GM21717 (cell line): ENCODE measurements at regions not wholly inside any gene's neighbourhood (a gene's known extent, or its start where the extent isn't known, plus 50 kb on each side); places are given as distances from the start of the nearest gene placed in this dataset.

ENCODE experiments used
- ATAC-seq: cut with Tn5 transposase; IDR thresholded peaks from one replicate; pipeline ENCODE4 v1.9.1; 2021; ENCODE audit warnings: mild to moderate bottlenecking, moderate library complexity; ENCODE audit not compliant: unreplicated experiment

DNA sequence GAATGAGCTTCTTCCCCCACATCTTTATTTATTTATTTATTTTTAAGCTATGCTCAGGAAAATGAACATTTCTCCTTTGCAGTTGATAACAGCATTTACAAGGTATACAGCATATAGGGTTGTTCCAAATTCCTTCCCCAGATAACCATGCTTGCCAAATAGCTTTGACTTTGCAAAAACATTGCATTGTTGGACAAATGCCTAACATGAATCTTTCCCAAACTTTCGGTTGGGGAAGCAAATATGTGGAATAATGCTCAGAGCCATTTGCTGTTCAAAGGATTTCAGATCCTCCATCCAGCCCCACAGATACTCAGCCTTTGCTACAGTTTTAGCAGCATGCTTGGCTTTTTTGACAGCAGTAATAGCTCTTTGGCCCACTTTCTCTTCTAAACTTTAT is 127.2 kb upstream of the AGA start:
- no peak for ATAC-seq

DNA sequence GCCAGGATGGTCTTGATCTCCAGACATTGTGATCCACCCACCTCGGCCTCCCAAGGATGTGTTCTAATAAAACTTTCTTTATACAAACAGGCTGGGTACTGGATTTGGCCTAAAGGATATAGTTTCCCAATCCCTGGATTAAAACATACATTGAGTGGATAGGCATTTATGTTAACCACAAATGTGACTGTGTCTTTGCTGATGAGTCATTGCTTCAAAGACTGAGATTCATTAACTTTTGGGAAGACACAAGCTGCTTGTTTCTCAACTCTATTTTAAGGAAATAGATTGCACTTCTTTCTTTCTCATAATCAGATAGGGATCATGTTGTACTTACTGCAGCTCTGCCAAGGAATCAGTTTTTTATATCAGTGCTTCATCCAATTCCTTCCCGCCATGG is 131.3 kb upstream of the AGA start:
- ATAC-seq = no peak

DNA sequence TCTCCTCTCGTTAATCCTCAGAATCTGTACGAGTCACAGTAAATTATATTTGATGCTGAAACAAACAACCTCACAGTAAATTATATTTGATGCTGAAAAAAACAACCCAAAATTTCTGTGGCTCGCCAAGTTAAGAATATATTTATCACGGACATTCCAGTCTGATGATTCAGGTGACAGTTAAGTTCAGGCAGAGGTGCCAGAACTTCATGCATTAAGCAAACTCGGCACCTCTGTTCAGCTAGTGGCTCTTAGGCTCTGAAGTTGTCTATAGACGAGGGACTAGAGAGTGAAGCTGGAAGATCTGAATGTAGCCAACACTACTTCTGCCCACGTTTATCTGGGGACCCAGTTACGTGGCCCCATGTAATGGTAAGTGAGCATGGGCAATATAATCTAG is 132.2 kb upstream of the AGA start:
- ATAC-seq = no peak

DNA sequence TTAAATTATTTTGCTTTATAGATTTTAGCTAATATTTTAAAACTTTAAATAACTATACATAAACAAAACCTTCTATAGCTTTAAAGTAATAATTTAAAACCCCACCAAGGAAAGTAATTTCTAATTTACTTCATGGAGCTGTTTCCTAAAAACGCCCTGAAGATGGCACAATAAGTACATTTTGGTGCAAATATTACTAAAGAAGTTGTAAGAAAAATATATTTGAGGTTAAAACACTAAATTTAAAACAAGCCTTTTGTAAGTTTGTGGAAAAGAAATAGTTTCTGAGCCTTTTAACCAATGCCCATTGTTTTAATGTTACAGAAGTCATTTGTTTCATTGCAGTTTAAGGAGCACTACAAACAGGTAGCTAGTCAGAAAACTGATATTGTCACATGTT is 137.4 kb upstream of the AGA start:
- no peak for ATAC-seq

DNA sequence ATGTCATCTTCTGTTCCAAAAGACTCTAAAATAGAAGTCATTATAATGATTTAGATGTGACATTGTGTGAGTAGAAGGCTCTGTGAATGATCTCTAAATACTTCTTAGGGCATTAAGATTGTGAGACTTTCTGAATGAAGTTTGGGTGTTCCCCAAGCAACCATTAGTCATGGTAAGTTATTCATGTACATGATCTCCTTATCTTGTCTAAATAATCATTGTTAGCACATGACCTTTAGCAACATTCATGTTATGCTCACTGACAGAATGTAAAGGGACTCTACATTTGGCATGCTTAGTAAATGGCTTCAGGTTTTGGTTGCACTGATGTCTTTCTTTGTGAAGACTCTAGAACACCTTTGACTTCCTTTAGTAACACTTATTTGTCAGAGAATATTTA is 140.8 kb upstream of the AGA start:
- ATAC-seq = no peak

DNA sequence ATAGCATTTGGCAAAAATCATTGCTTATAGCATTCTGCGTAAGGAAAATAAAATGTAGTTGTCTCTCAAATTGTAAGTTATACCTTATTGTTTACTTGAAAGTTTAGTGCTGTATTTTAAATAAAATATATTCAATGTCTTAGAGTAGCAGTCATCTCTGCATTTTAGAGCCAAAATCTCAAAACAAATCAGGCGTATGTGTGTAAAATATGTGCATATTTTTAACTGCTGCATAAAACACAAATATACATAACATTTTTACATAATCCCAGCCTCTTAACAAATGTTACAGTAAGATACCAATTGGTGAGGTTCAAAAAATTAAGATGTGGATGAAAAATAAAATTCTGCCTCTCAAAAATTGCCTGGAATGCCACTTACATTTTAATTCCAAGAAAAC is 145.8 kb upstream of the AGA start:
- no peak for ATAC-seq

DNA sequence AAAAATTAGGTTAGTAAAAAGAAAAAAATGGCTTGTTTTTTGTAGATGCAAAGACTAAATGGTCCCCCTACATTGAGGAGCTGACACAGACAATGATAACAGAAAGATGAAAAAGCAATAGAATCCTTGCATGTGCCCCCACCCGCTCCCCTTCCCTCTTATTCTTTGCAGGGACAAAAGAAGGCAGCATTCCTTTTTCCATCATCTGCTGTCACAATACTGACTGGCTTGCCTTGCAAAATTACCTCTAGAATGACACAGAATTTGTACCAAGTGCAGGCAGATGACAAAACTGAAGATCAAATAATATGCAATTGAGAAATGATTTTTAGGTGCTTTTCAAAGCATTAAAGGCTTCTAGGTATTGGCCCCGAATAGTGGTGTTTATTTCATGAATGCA is 153.1 kb upstream of the AGA start:
- no peak for ATAC-seq

DNA sequence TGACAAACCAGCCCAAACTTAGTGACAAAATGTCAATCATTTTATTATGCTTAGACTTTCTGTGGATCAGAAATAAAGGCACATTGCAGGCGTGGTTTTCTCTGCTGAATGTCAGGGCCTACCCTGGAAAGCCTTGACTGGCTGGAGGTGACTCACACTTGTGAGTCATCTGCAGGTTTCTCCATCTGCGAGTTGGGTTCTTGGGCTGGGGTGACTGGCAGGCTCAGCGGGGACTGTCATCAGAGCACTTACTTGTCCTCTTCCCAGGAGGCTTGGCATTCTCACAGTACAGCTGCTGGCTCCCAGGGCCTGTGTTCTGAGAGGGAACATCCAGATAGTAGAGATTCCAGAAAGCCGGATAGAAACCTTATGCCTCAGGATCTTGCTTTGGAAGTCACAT is 153.8 kb upstream of the AGA start:
- peak; percentile 61 for ATAC-seq

DNA sequence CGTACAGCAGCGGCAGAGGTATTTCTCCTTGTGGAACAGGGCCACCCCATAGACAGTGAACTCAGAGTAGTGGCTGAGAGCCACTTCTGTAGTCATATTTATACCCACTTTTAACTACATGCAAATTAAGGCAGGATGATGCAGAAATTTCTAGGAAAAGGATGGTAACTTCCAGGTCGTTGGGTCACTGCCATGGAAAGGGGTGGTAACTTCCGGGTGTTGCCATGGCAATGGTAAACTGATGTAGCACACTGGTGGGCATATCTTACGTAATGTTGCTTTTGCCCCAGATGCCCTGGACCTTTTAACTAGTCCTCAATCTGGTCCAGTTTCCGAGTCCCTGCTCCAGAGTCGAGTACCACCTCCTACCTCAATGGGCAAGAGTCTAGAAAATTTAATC is 154.8 kb upstream of the AGA start:
- no peak for ATAC-seq

DNA sequence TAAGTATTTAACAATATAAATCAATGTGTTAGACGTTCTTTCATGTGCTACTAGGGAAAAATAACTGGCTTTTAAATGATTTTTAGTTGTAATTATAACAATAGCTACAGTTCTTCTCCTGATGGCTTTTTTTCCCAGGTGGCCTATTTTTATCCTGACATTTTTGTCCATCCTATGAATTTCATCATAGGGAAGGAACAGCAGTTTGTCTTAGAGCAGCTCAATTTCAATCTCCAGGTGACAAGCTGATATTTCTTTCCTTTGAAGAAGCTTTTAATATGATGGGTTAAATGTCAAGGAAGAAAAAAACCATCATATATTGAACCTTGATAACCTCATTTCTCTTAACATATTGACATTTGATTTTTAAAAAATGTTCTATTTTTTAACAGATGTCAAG is 163.0 kb upstream of the AGA start:
- no peak for ATAC-seq

DNA sequence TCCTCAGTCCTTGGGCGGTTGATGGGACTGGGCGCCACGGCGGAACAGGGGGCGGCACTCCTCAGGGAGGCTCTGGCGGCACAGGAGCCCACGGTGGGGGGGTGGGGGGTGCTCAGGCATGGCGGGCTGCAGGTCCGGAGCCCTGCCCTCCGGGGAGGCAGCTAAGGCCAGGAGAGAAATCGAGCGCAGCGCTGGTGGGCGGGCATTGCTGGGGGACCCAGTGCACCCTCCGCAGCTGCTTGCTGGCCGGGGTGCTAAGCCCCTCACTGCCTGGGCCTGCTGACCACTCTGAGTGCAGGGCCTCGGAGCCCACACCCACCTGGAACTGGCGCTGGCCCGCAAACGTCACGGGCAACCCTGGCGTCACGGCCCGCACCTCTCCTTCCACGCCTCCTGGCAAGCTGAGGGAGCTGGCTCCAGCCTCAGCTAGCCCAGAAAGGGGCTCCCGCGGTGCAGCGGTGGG is 164.9 kb upstream of the AGA start:
- no peak for ATAC-seq

DNA sequence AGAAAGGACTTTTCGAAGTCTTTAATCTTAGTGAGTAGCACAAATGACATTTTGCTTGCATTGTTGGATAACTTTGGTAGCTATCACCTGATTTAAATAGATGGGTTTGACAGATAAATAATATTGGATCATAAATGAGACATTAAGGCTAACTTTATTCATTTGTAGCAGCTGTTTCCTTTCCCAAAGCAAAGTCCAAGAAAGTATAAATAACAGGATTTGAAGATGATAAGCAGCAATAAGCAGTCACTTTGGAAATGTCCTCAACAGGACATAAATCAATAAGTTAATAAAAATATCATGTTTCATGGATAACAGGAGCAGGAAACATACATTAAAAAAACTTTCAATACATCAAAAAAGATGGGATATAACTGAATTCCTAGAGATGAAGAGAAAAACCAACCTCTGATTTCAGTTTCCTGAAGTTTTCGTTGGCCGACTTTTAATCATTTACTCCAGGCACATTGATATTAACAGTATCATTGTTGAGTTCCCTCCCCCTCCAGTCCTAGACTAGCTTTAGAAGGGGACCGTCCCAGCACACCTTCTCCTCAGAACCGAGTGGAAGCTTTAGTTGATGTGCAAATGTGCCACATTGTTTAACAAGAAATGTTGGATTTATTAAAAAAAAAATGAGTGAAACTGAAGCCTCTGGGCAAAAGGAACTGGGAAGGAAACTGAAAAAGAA is 169.9 kb upstream of the AGA start:
- ATAC-seq = no peak

DNA sequence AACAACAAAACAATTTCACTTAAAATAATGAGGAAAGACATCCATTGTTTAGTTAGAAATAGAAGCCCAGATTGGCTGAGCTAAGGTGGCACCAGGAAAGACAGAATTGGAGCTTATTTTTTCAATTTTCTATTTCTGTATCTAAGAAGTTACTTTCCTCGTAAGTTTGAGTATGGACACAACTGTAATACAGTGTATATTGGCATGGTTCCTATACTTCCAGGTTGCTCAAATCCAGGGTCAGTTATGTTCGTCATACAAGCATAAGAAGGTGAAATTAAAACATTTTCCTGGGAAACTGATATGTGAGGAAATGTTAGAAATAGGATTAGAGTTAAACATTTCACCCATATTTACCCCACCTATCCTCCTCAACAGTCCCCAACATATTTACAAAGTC is 170.4 kb upstream of the AGA start:
- no peak for ATAC-seq

DNA sequence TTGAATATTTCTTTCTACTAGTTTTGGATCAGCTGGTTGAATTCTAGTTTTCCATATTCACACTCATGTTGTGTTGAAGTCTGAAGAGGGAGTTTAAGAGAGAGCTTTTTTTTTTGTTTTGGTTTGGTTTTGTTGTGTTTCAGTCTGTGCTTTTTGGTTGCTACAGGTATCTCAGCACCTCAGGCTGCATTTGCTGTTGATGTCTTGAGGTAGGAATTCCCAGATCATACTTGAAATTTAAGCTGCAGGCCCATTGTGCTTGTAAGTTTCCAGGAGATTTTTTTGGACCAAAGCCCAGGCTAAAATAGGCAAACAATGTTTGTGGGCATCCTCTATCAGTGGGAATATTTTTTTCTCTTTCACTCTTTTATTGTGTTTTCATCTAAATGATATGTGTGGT is 190.2 kb upstream of the AGA start:
- ATAC-seq = no peak

DNA sequence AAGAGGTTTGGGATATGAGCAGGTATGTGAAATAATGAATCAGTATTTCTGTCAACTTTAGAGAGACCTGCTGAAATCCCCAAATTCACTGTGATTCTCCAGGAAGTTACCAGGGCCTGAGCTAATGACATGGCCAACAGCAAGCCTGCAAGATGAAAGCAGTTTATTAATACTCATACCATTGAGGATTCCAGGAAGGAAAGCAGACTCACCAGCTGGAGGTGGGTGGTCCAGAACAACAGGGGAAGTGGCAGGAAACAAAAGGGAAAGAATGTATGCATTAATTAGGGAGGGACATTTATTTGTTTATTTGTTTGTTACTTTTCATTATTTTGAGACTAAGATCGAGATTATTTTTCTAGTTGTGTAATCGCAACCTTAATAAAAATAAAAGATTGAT is 196.6 kb upstream of the AGA start:
- ATAC-seq = no peak

DNA sequence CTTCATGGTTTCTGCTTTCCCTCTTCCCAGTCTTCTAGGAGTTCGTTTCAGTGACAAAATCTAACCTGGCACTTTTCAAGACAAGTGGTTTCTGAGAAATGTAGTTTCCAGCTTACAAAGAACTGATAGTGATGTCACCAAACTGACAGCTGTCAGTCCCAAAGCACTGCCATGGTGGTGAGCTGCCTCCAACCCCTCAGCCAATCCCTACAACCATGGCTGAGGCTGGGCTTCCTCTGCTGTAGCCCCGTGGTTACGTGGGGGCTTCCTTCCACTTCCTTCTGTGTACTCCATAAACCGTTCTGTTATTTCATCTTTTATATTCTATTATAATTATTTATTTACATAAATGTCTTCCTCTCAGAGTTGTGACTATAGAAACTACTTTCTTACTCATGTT is 198.6 kb upstream of the AGA start:
- ATAC-seq = no peak

DNA sequence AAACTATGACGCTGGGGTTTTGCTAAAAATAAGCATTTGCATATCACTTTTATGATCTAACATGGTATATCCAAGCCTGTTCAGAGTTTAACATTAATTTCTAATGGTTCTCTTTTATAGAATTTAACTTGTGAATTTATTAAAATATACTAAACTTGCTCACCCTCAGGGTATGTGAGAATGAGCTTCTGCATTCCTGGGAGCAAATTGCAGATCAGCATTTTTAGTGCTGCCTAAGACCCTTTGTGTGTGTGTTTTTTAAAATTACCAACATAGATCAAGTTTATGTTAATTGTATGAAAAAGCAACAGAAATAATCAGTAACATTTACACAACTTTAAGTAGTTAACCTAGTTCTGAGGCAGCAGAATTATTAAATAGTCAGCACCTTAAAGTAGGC is 218.0 kb upstream of the AGA start:
- no peak for ATAC-seq

DNA sequence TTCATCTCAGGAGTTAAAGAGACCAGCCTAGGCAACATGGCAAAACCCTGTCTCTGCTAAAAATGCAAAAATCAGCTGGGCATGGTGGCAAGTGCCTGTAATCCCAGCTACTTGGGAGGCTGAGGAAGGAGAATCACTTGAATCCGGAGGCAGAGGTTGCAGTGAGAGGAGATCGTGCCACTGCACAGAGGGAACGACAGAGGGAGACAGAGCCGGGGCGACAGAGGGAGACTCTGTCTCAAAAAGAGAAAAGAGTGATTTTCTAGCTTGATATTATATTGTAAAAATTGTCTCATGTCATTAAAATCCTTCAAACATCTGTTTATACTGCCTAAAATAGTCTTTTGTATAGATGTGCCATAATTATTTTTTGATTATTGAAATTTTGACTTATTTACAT is 225.4 kb upstream of the AGA start:
- no peak for ATAC-seq

DNA sequence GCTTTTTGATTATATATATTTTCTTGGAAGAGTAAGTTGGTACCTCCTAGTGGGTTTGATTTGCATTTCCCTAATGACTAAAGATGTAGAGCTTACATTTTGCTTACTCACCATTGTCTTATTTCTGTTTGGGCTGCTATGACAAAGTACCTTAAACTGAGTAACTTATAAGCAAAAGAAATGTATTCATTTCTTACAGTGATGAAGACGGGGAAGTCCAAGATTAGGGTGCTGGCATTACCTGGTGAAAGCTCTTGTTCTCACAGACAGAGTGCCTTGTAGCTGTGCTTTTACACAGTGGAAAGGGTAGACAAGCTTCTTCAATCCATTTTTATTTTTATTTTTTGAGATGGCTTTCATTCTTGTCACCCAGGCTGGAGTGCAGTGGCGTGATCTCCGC is 229.2 kb upstream of the AGA start:
- no peak for ATAC-seq

DNA sequence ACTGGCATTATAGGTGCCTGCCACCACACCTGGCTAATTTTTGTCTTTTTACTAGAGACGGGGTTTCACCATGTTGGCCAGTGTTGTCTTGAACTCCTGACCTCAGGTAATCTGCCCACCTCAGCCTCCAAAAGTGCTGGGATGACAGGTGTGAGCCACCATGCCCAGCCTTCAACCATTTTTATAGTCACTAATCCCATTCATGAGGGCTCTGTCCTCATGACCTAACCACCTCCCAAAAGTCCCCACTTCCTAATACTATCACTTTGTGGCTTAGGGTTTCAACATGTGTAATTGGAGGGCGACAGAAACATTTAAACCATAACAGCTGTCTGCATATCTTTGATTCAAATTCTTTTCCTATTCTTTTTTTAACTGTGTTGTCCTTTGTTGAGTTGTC is 229.6 kb upstream of the AGA start:
- ATAC-seq = no peak

DNA sequence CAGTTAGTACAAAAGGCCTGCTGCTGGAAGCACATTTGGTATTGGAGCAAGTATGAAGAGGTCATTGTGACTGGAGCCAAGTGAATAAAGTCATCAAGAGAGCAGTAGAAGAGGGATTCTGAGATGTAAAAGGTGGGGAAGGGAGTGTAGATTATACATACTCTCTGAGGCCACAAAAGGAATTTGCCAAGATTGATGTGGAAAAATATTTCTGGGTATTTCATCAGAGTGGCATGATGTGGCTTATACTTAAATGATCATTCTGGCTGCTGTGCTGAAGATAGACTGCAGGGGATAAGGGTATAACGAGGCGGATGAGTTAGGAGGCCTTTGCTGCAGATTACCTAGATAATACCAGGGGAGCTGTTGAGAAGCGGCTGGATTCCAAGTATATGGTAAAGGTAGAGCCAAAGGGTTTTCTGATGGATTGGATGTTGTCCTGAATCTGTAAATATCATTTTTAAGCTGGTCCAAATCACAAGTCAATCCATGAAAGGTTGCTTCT is 231.8 kb upstream of the AGA start:
- ATAC-seq = no peak

DNA sequence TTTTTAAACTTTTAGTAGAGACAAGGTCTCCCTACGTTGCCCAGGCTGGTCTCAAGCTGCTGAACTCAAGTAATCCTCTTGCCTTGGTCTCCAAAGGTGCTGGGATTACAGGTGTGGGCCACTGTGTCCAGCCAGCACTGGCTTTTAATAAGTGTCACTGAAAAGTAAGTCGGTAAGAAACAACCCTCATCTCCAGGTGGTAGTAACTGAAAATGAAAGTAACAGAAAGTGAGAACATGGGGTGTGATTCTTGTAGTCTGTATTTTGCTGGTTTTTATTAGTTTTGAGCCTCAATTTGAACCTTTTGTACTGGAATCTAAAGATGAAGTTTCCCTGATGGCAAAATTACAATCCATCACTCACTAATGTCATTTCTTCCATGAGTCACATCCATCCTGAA is 238.1 kb upstream of the AGA start:
- peak; percentile 80 for ATAC-seq

DNA sequence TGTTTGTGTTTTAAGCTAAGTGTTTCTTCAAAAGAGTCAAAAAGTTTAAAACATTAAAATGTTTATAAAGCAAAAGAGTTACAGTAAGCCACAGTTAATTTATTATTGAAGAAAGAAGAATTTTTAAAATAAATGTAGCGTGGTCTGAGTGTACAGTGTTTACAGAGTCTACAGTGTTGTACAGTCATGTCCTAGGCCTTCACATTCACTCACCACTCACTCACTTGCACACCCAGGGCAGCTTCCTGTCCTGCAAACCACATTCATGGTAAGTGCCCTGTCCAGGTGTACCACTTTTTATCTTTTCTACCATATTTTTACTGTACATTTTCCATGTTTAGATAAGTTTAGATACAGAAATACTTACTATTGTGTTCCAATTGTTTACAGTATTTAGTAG is 239.7 kb upstream of the AGA start:
- ATAC-seq = no peak
